Neural progenitor cell (in vitro differentiated cells): ENCODE measurements at regions not wholly inside any gene's neighbourhood (a gene's known extent, or its start where the extent isn't known, plus 50 kb on each side); places are given as distances from the start of the nearest gene placed in this dataset.

Experiments used
- DNase-seq: peaks from one replicate; pipeline ENCODE4 v3.0.0-alpha.2; 2016; ENCODE audit warnings: low spot score
- H2AFZ ChIP-seq: fragments of 200-600 bp; sonication (generic); replicated peaks from 2 replicates; pipeline ENCODE4 v1.6.1; 2016; ENCODE audit warnings: antibody characterized with exemption
- H3F3A ChIP-seq: fragments of 200-600 bp; sonication (generic); 2 replicates; pipeline ENCODE4 v1.6.1; 2016; ENCODE audit warnings: antibody characterized with exemption, low read depth
- H3K27ac ChIP-seq: fragments of 200-600 bp; sonication (generic); 2 replicates; pipeline ENCODE4 v1.5.1; 2016; ENCODE audit warnings: mild to moderate bottlenecking
- H3K27me3 ChIP-seq: fragments of 200-600 bp; sonication (generic); 2 replicates; pipeline ENCODE4 v1.6.1; 2016; ENCODE audit warnings: mild to moderate bottlenecking, moderate library complexity
- H3K36me3 ChIP-seq: fragments of 200-600 bp; sonication (generic); 2 replicates; pipeline ENCODE4 v1.5.1; 2016
- H3K4me1 ChIP-seq: fragments of 200-600 bp; sonication (generic); 2 replicates; pipeline ENCODE4 v1.6.1; 2016; ENCODE audit warnings: mixed run types
- H3K4me2 ChIP-seq: fragments of 200-600 bp; sonication (generic); 2 replicates; pipeline ENCODE4 v1.6.1; 2016
- H3K4me3 ChIP-seq: fragments of 200-600 bp; sonication (generic); 2 replicates; pipeline ENCODE4 v1.5.1; 2016
- H3K79me2 ChIP-seq: fragments of 200-600 bp; sonication (generic); 2 replicates; pipeline ENCODE4 v1.6.1; 2016; ENCODE audit warnings: low read depth
- H3K9ac ChIP-seq: fragments of 200-600 bp; sonication (generic); 2 replicates; pipeline ENCODE4 v1.6.1; 2016
- H3K9me3 ChIP-seq: fragments of 200-600 bp; sonication (generic); 2 replicates; pipeline ENCODE4 v1.5.1; 2016; ENCODE audit warnings: low read depth
- H4K20me1 ChIP-seq: fragments of 200-600 bp; sonication (generic); 2 replicates; pipeline ENCODE4 v1.6.1; 2016; ENCODE audit warnings: low read depth
- H3K27ac Mint-ChIP-seq: 3 replicates; pipeline ENCODE4 v1.8.0; 2021; ENCODE audit warnings: mixed read lengths
- H3K27me3 Mint-ChIP-seq: 2 replicates; pipeline ENCODE4 v1.8.0; 2022; ENCODE audit warnings: low read depth, mild to moderate bottlenecking, inconsistent platforms, moderate library complexity, mixed read lengths; ENCODE audit not compliant: insufficient read depth
- H3K36me3 Mint-ChIP-seq: 3 replicates; pipeline ENCODE4 v1.8.0; 2021; ENCODE audit warnings: mixed read lengths
- H3K4me1 Mint-ChIP-seq: 3 replicates; pipeline ENCODE4 v1.8.0; 2021; ENCODE audit warnings: mixed read lengths
- H3K4me3 Mint-ChIP-seq: 3 replicates; pipeline ENCODE4 v1.8.0; 2021; ENCODE audit warnings: mild to moderate bottlenecking, moderate library complexity, mixed read lengths
- H3K9me3 Mint-ChIP-seq: 3 replicates; pipeline ENCODE4 v1.8.0; 2020; ENCODE audit warnings: mixed read lengths
- CTCF ChIP-seq: fragments of 200-600 bp; sonication (generic); IDR thresholded peaks from 2 replicates; pipeline ENCODE4 v1.5.1; 2017; ENCODE audit warnings: antibody characterized with exemption, mild to moderate bottlenecking
- EZH2 ChIP-seq: fragments of 200-600 bp; sonication (generic); IDR thresholded peaks from 2 replicates; pipeline ENCODE4 v1.6.1; 2017; ENCODE audit warnings: antibody characterized with exemption, mild to moderate bottlenecking, moderate library complexity
- EZH2phosphoT487 ChIP-seq: fragments of 200-600 bp; sonication (generic); IDR thresholded peaks from 2 replicates; pipeline ENCODE4 v1.6.1; 2017; ENCODE audit warnings: antibody characterized with exemption

- Mint-ChIP-seq H3K9me3 (peaks cover 11% of the 10 kb centered on the region), H3K4me1 (no peaks in the 10 kb centered on the region), H3K27me3 (peaks cover 6% of the 10 kb centered on the region), H3K27ac (no peak overlapping the region), H3K36me3 (peaks cover 16% of the 10 kb centered on the region), H3K4me3 (no peak overlapping the region)
- Histone ChIP-seq H3K9me3 (no peaks in the 10 kb centered on the region), H3K27ac (no peak overlapping the region), H3K36me3 (no peaks in the 10 kb centered on the region), H3K4me2 (no peak overlapping the region), H3K9ac (no peak overlapping the region), H3K4me1 (no peaks in the 10 kb centered on the region), H3K4me3 (no peak overlapping the region), H3F3A (no peaks in the 10 kb centered on the region), H3K79me2 (no peaks in the 10 kb centered on the region), H3K27me3 (no peaks in the 10 kb centered on the region), H4K20me1 (no peaks in the 10 kb centered on the region), H2AFZ (no peak overlapping the region)
- TF ChIP-seq CTCF: peak; percentile 65
- TF ChIP-seq EZH2: no peak
- peak; percentile 43 for DNase-seq
Observed at GRCh38 chr16:6335072-6335471, 997.6 kb upstream of the RBFOX1 start.

GRCh38 chr16:6331770-6332169 is 1000.9 kb upstream of the RBFOX1 start:
- H3K4me1 ChIP-seq: no peaks in the 10 kb centered on the region
- no peak overlapping the region for H3K4me2 ChIP-seq
- Mint-ChIP-seq H3K27ac (no peak overlapping the region), H3K9me3 (no peaks in the 10 kb centered on the region), H3K36me3 (peaks cover 5% of the 10 kb centered on the region), H3K27me3 (peaks cover 3% of the 10 kb centered on the region), H3K4me1 (no peaks in the 10 kb centered on the region), H3K4me3 (no peak overlapping the region)
- no peaks in the 10 kb centered on the region for H3K79me2 ChIP-seq
- no peak overlapping the region for H3K9ac ChIP-seq
- H3K27me3 ChIP-seq: no peaks in the 10 kb centered on the region
- H3K36me3 ChIP-seq: no peaks in the 10 kb centered on the region
- H2AFZ ChIP-seq: no peak overlapping the region
- H3K4me3 ChIP-seq: no peak overlapping the region
- DNase-seq: no peak
- H3K9me3 ChIP-seq: no peaks in the 10 kb centered on the region
- no peaks in the 10 kb centered on the region for H4K20me1 ChIP-seq
- TF ChIP-seq EZH2 (no peak), EZH2phosphoT487 (no peak), CTCF (no peak)
- H3F3A ChIP-seq: no peaks in the 10 kb centered on the region
- H3K27ac ChIP-seq: no peak overlapping the region

- no peaks in the 10 kb centered on the region for H3K9me3 ChIP-seq
- peak overlapping the region; percentile 32 for H3K27ac ChIP-seq
- peak overlapping the region; percentile 72 for H3K27ac Mint-ChIP-seq
- peaks cover 5% of the 10 kb centered on the region for H3K36me3 Mint-ChIP-seq
- H3K9ac ChIP-seq: no peak overlapping the region
- H3K27me3 ChIP-seq: no peaks in the 10 kb centered on the region
- peaks cover 30% of the 10 kb centered on the region for H3F3A ChIP-seq
- DNase-seq: peak; percentile 61
- no peaks in the 10 kb centered on the region for H3K9me3 Mint-ChIP-seq
- peak overlapping the region; percentile 60 for H3K4me2 ChIP-seq
- peaks cover 34% of the 10 kb centered on the region for H3K4me1 ChIP-seq
- H3K4me1 Mint-ChIP-seq: peaks cover 31% of the 10 kb centered on the region
- H3K4me3 ChIP-seq: no peak overlapping the region
- no peak for TF ChIP-seq EZH2
- TF ChIP-seq EZH2phosphoT487: no peak
- TF ChIP-seq CTCF: no peak
- H3K79me2 ChIP-seq: no peaks in the 10 kb centered on the region
- peaks cover under 1% of the 10 kb centered on the region for H3K27me3 Mint-ChIP-seq
- H4K20me1 ChIP-seq: no peaks in the 10 kb centered on the region
- no peaks in the 10 kb centered on the region for H3K36me3 ChIP-seq
- no peak overlapping the region for H3K4me3 Mint-ChIP-seq
- peak overlapping the region; percentile 54 for H2AFZ ChIP-seq
Observed at GRCh38 chr16:6317934-6318333, 1014.7 kb upstream of the RBFOX1 start.
